ENCODE measurements at regions not wholly inside any gene's neighbourhood (a gene's known extent, or its start where the extent isn't known, plus 50 kb on each side); places are given as distances from the start of the nearest gene placed in this dataset.

DNA sequence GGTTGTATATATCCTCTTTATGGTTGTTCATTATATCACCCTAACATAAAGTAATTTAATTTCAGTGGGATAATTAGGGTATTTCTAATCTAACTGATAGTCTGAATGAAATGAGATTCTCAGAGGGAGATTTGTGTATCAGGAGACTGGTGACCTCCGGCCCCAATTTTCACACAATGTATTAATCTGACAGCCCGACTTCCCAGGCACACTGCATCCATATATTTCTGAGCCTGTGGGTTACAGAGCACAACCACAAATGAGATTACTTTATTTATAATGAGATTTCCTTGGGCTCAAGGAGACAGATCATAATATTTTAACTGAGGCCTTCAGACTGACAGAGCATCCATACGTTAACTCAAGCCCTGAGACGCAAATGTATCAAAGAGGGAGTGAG, 125.9 kb downstream of the RCN1 start:
- in situ Hi-C loops (cut with HindIII; ENCODE audit: low pct_unique_long_range_greater_than_20kb, low sequenced_read_pairs), result no loop called here
- no peak for DNase-seq (ENCODE audit: low read depth in 1 of 2, low spot score in 1 of 2)
- no peak for TF ChIP-seq JUND (IDR thresholded peaks at IDR 0.05; ENCODE audit: low read depth)

DNA sequence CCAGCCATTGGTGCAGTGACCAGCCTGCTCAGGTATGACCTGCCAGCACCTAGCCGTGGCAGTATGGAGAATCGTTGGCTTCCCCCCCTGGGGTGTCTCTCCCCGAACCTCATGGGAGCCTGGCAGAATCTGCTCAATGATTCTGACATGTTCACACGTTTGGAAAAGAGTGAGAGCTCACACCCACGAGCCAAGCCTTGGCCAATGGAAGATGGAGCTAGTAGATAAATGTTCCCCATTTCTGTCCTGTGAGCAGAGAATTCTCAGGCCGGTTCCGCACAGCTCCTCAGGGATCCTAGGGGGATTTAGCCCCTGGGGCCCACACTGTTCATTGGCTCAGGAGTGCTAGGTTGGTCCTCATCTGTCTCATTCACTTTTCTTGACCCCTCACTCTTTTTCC, 128.4 kb downstream of the RCN1 start:
- in situ Hi-C loops (cut with HindIII; ENCODE audit: low pct_unique_long_range_greater_than_20kb, low sequenced_read_pairs), result no loop called here
- no peak for DNase-seq (ENCODE audit: low read depth in 1 of 2, low spot score in 1 of 2)
- no peak for TF ChIP-seq JUND (IDR thresholded peaks at IDR 0.05; ENCODE audit: low read depth)

DNA sequence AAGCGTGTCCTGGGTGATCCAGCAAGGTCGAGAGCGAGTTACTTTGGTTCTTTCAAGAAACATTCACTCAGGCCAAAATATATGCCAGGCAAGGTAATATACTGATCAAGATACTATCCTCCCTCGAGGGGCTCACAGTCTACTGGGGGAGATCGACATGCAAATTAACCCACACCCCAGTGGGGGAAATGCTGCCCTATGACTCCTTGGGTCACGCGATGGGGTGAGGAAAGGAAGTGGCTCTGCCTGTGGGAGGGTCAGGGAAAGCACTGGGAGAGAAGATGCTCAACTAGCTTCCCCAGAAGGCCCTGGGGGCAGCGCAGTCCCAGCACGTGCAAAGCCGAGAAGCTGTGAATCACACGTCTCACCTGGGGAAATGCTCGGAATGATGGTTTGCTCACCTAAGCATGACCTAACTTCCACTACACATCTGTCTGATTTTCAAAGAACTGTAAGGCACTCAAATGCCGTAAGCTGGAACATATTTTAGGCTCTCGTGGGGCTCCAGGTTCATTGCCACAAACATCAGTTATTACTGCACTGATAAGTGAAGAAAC, 130.7 kb downstream of the RCN1 start:
- no peak for TF ChIP-seq JUND (IDR thresholded peaks at IDR 0.05; ENCODE audit: low read depth)
- in situ Hi-C loops (cut with HindIII; ENCODE audit: low pct_unique_long_range_greater_than_20kb, low sequenced_read_pairs), result no loop called here
- no peak for DNase-seq (ENCODE audit: low read depth in 1 of 2, low spot score in 1 of 2)

DNA sequence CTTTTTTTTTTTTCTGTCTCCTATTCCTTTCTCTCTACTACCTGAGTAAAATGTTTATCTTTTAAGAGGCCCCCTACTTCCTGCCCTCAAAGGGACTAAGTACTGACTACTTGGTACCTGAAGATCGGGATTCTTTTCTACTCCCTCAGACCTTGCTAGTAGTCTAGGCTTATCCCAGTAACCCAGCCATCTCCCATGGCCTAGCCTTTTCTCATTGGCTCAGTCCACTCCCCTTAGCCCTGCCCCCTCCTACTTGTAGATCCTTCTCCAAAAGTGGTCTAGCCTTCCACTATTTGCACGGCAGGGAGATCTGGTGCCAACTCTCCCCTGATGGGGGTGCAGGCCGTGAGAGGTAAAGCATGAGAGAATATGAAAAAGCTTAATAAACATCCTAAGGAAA, 133.7 kb downstream of the RCN1 start:
- no peak for TF ChIP-seq JUND (IDR thresholded peaks at IDR 0.05; ENCODE audit: low read depth)
- in situ Hi-C loops (cut with HindIII; ENCODE audit: low pct_unique_long_range_greater_than_20kb, low sequenced_read_pairs), result no loop called here
- DNase-seq (ENCODE audit: low read depth in 1 of 2, low spot score in 1 of 2), result no peak

DNA sequence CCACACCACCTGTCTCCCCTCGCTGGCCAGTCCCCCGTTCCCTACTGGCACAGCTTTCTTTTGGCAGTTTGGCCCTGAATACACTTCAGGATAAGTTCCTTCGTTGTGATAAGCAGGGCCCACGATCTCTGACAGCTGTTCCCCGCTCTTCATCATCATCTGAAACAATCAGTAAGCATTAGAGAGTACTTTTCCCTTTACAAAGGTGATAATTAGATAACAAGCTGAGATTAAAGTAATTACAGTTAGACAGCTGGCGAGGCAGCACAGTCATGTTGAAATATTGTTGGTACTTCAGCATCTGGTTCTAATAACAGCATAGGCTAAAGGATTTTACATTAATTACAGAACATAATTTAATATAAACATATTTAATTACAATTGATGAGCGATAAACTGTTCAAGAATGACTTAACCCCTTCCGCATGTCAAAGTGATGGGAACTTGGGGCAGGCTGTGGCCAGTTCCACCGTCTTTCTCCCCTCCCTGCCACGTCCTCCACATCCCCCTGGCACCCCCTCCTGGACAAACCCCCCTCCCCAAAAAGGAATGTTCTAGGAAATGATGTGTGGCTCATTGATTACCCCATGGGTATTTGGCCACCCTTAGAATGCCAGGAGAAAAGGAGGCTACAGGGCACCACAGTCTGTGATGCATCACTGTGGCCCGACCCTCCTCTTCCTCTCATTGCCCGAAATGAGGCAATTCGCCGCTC, 134.9 kb downstream of the RCN1 start:
- in situ Hi-C loops (cut with HindIII; ENCODE audit: low pct_unique_long_range_greater_than_20kb, low sequenced_read_pairs), result no loop called here
- DNase-seq (ENCODE audit: low read depth in 1 of 2, low spot score in 1 of 2), result no peak
- TF ChIP-seq JUND (IDR thresholded peaks at IDR 0.05; ENCODE audit: low read depth), result no peak

DNA sequence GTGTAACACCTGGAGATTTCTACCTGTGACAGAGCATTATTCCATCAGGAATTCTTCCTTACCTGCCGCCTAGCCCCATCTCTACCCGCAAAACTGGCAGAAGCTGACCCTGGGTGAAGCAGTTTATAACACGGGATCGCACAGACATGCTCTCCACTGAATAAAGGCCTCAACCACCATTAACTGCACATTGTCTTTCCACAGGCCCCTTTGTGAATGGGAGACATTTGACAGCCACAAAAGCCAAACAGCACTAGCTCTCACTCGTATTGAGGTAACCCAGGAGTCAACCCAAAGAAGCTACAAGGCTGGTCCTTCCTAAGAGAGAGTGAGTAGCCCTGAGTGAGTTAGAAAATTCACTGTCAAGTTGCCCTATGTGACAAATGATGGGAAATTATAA, 135.6 kb downstream of the RCN1 start:
- TF ChIP-seq JUND (IDR thresholded peaks at IDR 0.05; ENCODE audit: low read depth), result no peak
- DNase-seq (ENCODE audit: low read depth in 1 of 2, low spot score in 1 of 2), result no peak
- in situ Hi-C loops (cut with HindIII; ENCODE audit: low pct_unique_long_range_greater_than_20kb, low sequenced_read_pairs), result no loop called here

DNA sequence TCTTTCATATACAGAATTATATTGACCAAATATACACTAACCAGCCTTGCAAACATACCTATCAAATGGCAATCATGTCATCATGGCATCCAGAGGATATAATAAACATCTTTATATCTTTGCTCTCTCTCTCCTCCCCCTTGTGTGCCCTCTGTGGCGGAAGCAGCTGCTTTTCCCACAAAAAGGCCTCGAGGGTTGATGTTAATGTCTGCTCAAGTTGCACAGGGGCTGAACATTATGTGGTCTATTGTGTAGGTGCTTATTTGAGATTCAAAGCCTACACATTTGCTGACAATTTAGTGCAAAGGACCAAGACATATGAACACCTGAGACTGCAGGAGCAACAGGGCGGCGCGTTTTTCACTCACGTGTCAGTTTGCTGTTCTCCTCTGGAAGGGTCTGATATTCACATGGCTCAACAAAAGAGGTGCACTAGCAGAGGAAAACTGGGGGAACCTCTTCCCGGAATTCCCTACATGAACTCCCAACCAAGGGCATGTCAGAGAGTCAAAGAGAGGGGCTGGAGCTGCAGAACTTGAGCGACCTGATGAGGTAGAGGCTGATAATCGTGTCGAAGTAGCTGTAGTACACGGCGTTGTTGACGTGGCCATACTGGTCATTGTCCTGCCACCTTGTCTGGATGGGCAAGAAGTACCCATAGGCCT, 138.8 kb downstream of the RCN1 start:
- no peak for DNase-seq (ENCODE audit: low read depth in 1 of 2, low spot score in 1 of 2)
- in situ Hi-C loops (cut with HindIII; ENCODE audit: low pct_unique_long_range_greater_than_20kb, low sequenced_read_pairs), result no loop called here
- no peak for TF ChIP-seq JUND (IDR thresholded peaks at IDR 0.05; ENCODE audit: low read depth)

DNA sequence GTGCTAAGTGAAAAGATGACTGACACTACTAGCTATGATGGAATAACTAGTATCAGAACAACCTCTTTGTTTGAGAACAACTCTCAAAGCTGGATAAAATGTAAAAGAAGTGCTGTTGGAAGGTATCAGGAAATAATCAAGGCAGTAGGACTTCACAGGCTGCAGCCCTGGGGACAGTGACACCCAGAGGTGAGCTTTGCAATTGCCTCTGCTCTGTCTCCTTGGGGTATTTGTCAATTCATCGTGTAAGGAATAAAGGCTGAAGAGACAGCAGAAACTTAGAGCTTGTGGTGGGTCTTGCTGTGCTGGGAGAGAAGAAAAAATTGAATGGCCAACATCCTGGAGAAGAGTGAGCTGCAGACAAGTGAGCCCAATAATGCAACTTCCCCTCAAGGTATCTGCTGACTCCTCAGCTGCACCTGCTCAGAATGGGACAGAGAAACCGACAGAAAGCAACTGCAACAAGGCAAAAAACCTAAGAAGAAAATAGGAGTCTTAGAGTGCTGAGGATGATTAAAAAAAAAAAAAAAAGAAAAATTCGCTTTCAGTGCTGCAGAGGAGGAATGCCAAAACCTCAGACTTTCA, 141.1 kb downstream of the RCN1 start:
- TF ChIP-seq JUND (IDR thresholded peaks at IDR 0.05; ENCODE audit: low read depth), result no peak
- in situ Hi-C loops (cut with HindIII; ENCODE audit: low pct_unique_long_range_greater_than_20kb, low sequenced_read_pairs), result no loop called here
- peak; percentile 31 to 69 for DNase-seq (ENCODE audit: low read depth in 1 of 2, low spot score in 1 of 2)

DNA sequence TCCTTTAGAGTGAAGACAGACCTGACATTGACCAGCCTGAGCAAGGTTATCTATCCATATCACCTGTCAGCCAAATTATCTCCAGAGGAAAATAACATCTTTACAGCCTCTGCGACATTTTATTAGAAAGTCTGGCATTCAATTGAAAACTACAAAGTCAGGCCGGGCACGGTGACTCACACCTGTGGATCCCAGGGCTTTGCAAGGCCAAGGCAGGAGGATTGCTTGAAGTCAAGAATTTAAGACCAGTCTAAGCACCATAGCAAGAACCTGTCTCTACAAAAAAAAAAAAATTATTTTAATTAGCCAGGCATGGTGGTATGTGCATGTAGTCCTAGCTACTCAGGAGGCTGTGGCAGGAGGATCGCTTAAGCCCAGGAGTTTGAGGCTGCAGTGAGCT, 141.6 kb downstream of the RCN1 start:
- TF ChIP-seq JUND (IDR thresholded peaks at IDR 0.05; ENCODE audit: low read depth), result no peak
- in situ Hi-C loops (cut with HindIII; ENCODE audit: low pct_unique_long_range_greater_than_20kb, low sequenced_read_pairs), result no loop called here
- no peak for DNase-seq (ENCODE audit: low read depth in 1 of 2, low spot score in 1 of 2)

DNA sequence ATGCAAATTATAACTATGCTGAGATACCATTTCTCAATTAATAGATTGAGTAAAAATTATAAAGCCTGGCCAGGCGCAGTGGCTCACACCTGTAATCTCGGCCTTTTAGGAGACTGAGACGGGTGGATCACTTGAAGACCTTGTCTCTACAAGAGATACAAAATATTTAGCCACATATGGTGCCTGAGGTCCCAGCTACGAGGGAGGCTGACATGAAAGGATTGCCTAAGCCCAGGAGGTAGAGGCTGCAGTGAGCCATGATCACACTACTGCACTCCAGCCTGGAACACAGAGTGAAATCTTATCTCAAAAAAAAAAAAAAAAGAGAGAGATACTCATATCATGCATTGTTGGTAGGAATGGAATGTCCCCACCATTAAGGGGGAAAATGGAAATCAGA, 142.4 kb downstream of the RCN1 start:
- DNase-seq (ENCODE audit: low read depth in 1 of 2, low spot score in 1 of 2), result no peak
- TF ChIP-seq JUND (IDR thresholded peaks at IDR 0.05; ENCODE audit: low read depth), result no peak
- in situ Hi-C loops (cut with HindIII; ENCODE audit: low pct_unique_long_range_greater_than_20kb, low sequenced_read_pairs), result no loop called here

DNA sequence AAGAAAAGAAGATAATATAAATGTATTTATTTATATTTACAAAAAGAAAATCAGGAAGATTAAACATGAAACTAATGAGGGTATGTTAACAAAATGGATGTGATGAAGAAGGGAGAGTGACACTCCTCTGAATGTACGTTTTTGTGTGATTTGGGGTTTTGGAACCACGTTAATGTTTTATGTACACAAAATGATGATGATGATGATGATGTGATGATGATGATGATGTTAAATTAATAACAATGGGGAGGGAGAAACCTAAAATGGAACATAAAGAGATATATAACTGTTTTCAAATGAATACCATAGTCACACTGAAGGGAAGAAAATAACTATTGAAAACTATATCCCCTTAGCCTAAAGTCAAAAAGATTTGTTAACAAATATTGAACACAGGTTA, 143.1 kb downstream of the RCN1 start:
- TF ChIP-seq JUND (IDR thresholded peaks at IDR 0.05; ENCODE audit: low read depth), result no peak
- in situ Hi-C loops (cut with HindIII; ENCODE audit: low pct_unique_long_range_greater_than_20kb, low sequenced_read_pairs), result no loop called here
- DNase-seq (ENCODE audit: low read depth in 1 of 2, low spot score in 1 of 2), result no peak

DNA sequence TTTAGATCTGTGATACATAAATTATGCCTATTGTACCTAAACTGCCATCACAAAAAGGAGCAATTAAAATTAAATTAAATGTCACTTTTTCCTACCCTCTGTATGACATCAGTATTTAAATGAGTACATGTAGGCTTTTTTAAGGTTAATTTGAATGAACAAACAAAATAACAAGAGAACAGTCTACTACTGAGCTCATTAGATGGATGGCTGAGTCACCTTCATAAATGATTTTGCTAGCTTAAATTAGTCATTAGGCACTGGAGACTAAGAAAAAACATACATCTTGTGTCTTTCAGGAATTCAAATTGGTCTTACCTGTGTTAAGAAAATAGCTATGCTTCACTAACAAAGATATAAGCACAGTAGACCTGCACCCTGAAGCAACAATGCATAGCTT, 153.6 kb downstream of the RCN1 start:
- no peak for DNase-seq (ENCODE audit: low read depth in 1 of 2, low spot score in 1 of 2)
- TF ChIP-seq JUND (IDR thresholded peaks at IDR 0.05; ENCODE audit: low read depth), result no peak
- in situ Hi-C loops (cut with HindIII; ENCODE audit: low pct_unique_long_range_greater_than_20kb, low sequenced_read_pairs), result no loop called here

DNA sequence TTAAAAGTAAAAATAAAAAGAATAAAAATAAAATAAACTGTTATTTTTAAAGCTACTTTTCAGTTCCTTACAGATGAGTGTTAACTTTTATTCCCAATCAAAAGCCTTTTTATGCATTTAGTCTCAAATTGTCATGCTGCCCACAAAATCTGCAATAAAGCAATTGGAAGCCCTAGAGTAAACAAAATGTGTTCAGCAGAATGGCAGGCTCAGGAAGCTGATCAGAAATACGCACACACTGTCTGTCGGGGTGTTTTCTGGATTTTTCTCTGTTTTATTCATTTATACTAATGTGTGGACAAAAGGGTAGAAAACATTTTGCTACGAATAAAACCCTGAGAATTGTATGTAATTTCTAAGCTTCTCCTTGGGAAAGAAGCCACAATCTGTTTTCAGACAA, 162.8 kb downstream of the RCN1 start:
- no peak for DNase-seq (ENCODE audit: low read depth in 1 of 2, low spot score in 1 of 2)
- TF ChIP-seq JUND (IDR thresholded peaks at IDR 0.05; ENCODE audit: low read depth), result no peak
- in situ Hi-C loops (cut with HindIII; ENCODE audit: low pct_unique_long_range_greater_than_20kb, low sequenced_read_pairs), result no loop called here
